ENCODE measurements at regions not wholly inside any gene's neighbourhood (a gene's known extent, or its start where the extent isn't known, plus 50 kb on each side); places are given as distances from the start of the nearest gene placed in this dataset.

DNA sequence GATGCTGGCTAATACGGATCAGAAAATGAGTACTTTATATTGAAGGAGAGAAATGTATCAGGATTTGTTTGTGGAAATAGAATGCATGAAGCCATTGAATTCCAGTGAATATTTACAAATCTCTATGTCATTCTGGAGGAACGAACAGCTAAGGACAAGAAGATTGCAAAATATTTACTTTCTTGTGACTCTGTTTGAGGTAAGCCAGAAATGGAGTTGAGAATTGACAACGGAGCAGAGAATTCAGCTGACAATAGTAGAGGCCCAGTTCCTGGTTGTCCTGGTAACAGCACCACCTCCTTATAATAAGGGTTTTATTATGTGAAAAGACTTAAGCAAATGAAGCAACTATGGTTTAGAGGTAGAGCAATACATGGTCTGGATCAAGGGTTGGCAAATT, 349.2 kb downstream of the ADCYAP1 start:
- Histone ChIP-seq H3K36me3 (ENCODE audit: control insufficient read depth, insufficient read depth, low read length) (no peaks in the 10 kb centered on the region), H3K27me3 (replicated peaks; ENCODE audit: control insufficient read depth, insufficient read depth, low read length) (no peaks in the 10 kb centered on the region), H3K9me3 (no peaks in the 10 kb centered on the region), H3K4me1 (no peaks in the 10 kb centered on the region), H3K4me3 (ENCODE audit: low read depth, low read length) (no peak overlapping the region)
- Mint-ChIP-seq H3K36me3 (ENCODE audit: insufficient read depth, unreplicated experiment) (no peaks in the 10 kb centered on the region), H3K27me3 (ENCODE audit: insufficient read depth, unreplicated experiment) (no peaks in the 10 kb centered on the region), H3K9me3 (ENCODE audit: unreplicated experiment) (no peaks in the 10 kb centered on the region), H3K27ac (ENCODE audit: unreplicated experiment) (no peak overlapping the region), H3K4me3 (ENCODE audit: unreplicated experiment) (no peak overlapping the region), H3K4me1 (ENCODE audit: low read depth, unreplicated experiment) (no peaks in the 10 kb centered on the region)
- ChIA-PET CTCF (no interaction called here), POLR2A (no interaction called here)
- TF ChIP-seq, protein P1, sequence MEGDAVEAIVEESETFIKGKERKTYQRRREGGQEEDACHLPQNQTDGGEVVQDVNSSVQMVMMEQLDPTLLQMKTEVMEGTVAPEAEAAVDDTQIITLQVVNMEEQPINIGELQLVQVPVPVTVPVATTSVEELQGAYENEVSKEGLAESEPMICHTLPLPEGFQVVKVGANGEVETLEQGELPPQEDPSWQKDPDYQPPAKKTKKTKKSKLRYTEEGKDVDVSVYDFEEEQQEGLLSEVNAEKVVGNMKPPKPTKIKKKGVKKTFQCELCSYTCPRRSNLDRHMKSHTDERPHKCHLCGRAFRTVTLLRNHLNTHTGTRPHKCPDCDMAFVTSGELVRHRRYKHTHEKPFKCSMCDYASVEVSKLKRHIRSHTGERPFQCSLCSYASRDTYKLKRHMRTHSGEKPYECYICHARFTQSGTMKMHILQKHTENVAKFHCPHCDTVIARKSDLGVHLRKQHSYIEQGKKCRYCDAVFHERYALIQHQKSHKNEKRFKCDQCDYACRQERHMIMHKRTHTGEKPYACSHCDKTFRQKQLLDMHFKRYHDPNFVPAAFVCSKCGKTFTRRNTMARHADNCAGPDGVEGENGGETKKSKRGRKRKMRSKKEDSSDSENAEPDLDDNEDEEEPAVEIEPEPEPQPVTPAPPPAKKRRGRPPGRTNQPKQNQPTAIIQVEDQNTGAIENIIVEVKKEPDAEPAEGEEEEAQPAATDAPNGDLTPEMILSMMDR (IDR thresholded peaks at IDR 0.05; ENCODE audit: insufficient read depth in 1 of 2, low read depth in 1 of 2, low read length in 1 of 2, severe bottlenecking in 1 of 2, unreplicated experiment in 1 of 2): no peak
- BruUV-seq (replicated peaks): no TSS peak
- intact Hi-C loops (cut with micrococcal nuclease; ENCODE audit: unreplicated experiment): loop anchor here (1.0 kb wide), 1 partner anchor 20 kb away; no protein-coding TSS in a partner anchor
- no peak for DNase-seq

DNA sequence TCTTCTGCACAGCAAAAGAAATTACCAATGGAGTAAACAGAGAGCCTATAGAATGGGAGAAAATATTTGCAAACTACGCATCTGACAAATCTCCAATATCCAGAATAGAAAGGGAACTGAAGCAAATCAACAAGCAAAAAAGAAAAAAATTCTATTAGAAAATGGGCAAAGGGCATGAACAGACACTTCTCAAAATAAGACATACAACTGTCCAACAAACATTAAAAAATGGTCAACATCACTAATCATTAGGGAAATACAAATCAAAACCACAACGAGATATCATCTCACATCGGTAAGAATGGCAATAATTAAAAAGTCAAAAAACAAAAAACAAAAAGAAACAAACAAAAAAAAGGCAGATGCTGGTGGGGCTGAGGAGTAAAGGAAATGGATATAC, 356.4 kb downstream of the ADCYAP1 start:
- peaks cover 22% of the 10 kb centered on the region for H3K9me3 Mint-ChIP-seq (ENCODE audit: unreplicated experiment)
- POLR2A ChIA-PET: no interaction called here
- H3K4me1 ChIP-seq: no peaks in the 10 kb centered on the region

DNA sequence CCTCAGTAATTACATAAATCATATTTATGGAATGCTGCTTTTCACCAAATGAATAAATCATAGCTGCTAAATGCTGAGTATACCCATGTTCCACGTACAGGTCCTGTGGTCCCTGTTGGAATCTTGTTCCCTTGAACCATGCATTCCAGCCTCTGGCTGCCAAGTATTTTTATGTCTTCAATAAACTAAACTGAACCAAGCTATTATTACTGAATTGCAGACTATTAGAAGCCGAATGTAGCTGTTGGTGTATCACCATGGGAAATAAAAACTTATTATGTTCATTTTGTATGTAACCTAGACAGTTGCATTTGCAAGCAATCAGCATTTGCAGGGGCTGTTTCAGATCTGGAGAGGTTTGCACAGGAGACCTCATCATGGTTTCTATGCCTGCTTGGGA, 362.4 kb downstream of the ADCYAP1 start:
- DNase-seq: no peak
- BruUV-seq (replicated peaks): no TSS peak
- ChIA-PET POLR2A (no interaction called here), CTCF (no interaction called here)
- Mint-ChIP-seq H3K9me3 (ENCODE audit: unreplicated experiment) (no peaks in the 10 kb centered on the region), H3K4me1 (ENCODE audit: low read depth, unreplicated experiment) (no peaks in the 10 kb centered on the region), H3K36me3 (ENCODE audit: insufficient read depth, unreplicated experiment) (no peaks in the 10 kb centered on the region), H3K27me3 (ENCODE audit: insufficient read depth, unreplicated experiment) (no peaks in the 10 kb centered on the region), H3K27ac (ENCODE audit: unreplicated experiment) (no peak overlapping the region), H3K4me3 (ENCODE audit: unreplicated experiment) (no peak overlapping the region)
- Histone ChIP-seq H3K4me3 (ENCODE audit: low read depth, low read length) (no peak overlapping the region), H3K9me3 (no peaks in the 10 kb centered on the region), H3K27me3 (replicated peaks; ENCODE audit: control insufficient read depth, insufficient read depth, low read length) (no peaks in the 10 kb centered on the region), H3K4me1 (no peaks in the 10 kb centered on the region), H3K36me3 (ENCODE audit: control insufficient read depth, insufficient read depth, low read length) (no peaks in the 10 kb centered on the region)
- intact Hi-C loops (cut with micrococcal nuclease; ENCODE audit: unreplicated experiment): no loop called here
- TF ChIP-seq, protein P1 (IDR thresholded peaks at IDR 0.05; ENCODE audit: insufficient read depth in 1 of 2, low read depth in 1 of 2, low read length in 1 of 2, severe bottlenecking in 1 of 2, unreplicated experiment in 1 of 2): no peak

More for the DNA sequence above, 356.4 kb downstream of the ADCYAP1 start:
- H3K27ac Mint-ChIP-seq (ENCODE audit: unreplicated experiment): no peak overlapping the region
- CTCF ChIA-PET: no interaction called here
- H3K4me3 ChIP-seq (ENCODE audit: low read depth, low read length): no peak overlapping the region
- H3K9me3 ChIP-seq: no peaks in the 10 kb centered on the region
- no peaks in the 10 kb centered on the region for H3K36me3 Mint-ChIP-seq (ENCODE audit: insufficient read depth, unreplicated experiment)
- BruUV-seq (replicated peaks): no TSS peak
- DNase-seq: no peak
- H3K4me1 Mint-ChIP-seq (ENCODE audit: low read depth, unreplicated experiment): no peaks in the 10 kb centered on the region
- H3K27me3 ChIP-seq (replicated peaks; ENCODE audit: control insufficient read depth, insufficient read depth, low read length): no peaks in the 10 kb centered on the region
- TF ChIP-seq, protein P1 (IDR thresholded peaks at IDR 0.05; ENCODE audit: insufficient read depth in 1 of 2, low read depth in 1 of 2, low read length in 1 of 2, severe bottlenecking in 1 of 2, unreplicated experiment in 1 of 2): no peak
- intact Hi-C loops (cut with micrococcal nuclease; ENCODE audit: unreplicated experiment): no loop called here
- no peak overlapping the region for H3K4me3 Mint-ChIP-seq (ENCODE audit: unreplicated experiment)
- no peaks in the 10 kb centered on the region for H3K36me3 ChIP-seq (ENCODE audit: control insufficient read depth, insufficient read depth, low read length)
- no peaks in the 10 kb centered on the region for H3K27me3 Mint-ChIP-seq (ENCODE audit: insufficient read depth, unreplicated experiment)

Measured in Caco-2 (cell line).